Testis (tissue), 2 donors: ENCODE measurements at regions not wholly inside any gene's neighbourhood (a gene's known extent, or its start where the extent isn't known, plus 50 kb on each side); places are given as distances from the start of the nearest gene placed in this dataset.

Experiments used
- DNase-seq: peaks from one replicate; pipeline ENCODE4 v3.0.0-alpha.2; 2019
- H3K27ac ChIP-seq, 2 donors: fragments of 200-600 bp; sonication (generic); one replicate each; pipeline ENCODE4 v1.5.1; 2019
- H3K27me3 ChIP-seq: fragments of 200-600 bp; sonication (generic); one replicate; pipeline ENCODE4 v1.5.1; 2019
- H3K36me3 ChIP-seq: fragments of 200-600 bp; sonication (generic); one replicate; pipeline ENCODE4 v1.5.1; 2017; ENCODE audit warnings: low read depth; ENCODE audit errors: missing control alignments
- H3K4me1 ChIP-seq: fragments of 200-600 bp; sonication (generic); one replicate; pipeline ENCODE4 v1.5.1; 2019
- H3K4me3 ChIP-seq, 2 donors: fragments of 200-600 bp; sonication (generic); one replicate each; pipeline ENCODE4 v1.5.1; 2017 to 2019
- H3K9me3 ChIP-seq: fragments of 200-600 bp; sonication (generic); one replicate; pipeline ENCODE4 v1.5.1; 2017
- POLR2A ChIP-seq: fragments of 450-650 bp; IDR thresholded peaks from one replicate; pipeline ENCODE4 v1.6.1; 2017; ENCODE audit warnings: antibody characterized with exemption, mild to moderate bottlenecking, moderate library complexity
- WGBS, 2 donors: methylation state at CpG; one replicate each; pipeline ENCODE4 v1.1.5; 2018; 5-methylcytosine and 5-hydroxymethylcytosine counted together
- intact Hi-C: fragments of 100-400 bp; cut with DNase I; formaldehyde crosslinking; loops from one replicate; pipeline ENCODE4 v1.15.1; 2023; ENCODE audit warnings: low total_unique reads
- TF ChIP-seq, protein P1 (sequence below), 3 experiments: fragments of 450-650 bp in 2 of 3; fragments of 200-600 bp in 1 of 3; sonication (generic) in 1 of 3; IDR thresholded peaks; one replicate each; pipeline ENCODE4 v1.5.1; 2016 to 2019; ENCODE audit warnings: antibody characterized with exemption in 3 of 3, mild to moderate bottlenecking in 2 of 3, moderate library complexity in 1 of 3

DNA sequence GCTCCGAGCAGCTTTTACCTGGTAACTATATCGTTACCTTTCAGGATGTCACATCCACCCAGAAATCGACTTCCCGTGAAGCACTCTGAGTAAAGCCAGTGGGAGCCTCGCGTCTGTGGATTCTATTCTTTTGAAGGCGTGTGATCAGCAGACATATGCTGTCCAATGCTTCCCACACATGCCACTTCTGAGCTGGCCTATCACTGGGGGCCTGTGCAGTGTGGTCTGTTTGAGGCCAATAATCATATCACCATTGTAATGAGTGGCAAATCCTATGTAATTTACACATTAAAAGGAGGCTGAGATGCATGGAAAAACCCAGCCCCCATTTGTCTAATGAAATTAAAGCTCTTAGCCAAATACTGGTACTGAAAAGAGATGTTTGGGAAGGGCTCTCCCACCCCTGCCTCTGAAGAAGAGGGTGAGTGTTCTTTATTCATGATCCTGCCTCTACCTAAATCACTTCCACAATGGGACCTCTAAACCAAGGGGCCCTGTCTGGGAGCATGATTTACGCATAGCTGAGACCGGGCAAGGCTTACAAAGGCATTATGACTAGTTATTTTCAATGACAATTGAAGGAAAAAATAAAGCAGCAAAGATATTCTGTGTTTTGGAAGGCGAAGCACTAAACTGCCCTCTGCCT is 686.8 kb downstream of the ZEB2 start:
- no peak for TF ChIP-seq POLR2A
- TF ChIP-seq, protein P1, sequence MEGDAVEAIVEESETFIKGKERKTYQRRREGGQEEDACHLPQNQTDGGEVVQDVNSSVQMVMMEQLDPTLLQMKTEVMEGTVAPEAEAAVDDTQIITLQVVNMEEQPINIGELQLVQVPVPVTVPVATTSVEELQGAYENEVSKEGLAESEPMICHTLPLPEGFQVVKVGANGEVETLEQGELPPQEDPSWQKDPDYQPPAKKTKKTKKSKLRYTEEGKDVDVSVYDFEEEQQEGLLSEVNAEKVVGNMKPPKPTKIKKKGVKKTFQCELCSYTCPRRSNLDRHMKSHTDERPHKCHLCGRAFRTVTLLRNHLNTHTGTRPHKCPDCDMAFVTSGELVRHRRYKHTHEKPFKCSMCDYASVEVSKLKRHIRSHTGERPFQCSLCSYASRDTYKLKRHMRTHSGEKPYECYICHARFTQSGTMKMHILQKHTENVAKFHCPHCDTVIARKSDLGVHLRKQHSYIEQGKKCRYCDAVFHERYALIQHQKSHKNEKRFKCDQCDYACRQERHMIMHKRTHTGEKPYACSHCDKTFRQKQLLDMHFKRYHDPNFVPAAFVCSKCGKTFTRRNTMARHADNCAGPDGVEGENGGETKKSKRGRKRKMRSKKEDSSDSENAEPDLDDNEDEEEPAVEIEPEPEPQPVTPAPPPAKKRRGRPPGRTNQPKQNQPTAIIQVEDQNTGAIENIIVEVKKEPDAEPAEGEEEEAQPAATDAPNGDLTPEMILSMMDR (IDR thresholded peaks at IDR 0.05): no peak
- intact Hi-C loops: no loop called here
- Histone ChIP-seq H3K36me3 (no peaks in the 10 kb centered on the region), H3K4me1 (no peaks in the 10 kb centered on the region), H3K27me3 (no peaks in the 10 kb centered on the region), H3K4me3 (no peak overlapping the region), H3K27ac (no peak overlapping the region), H3K9me3 (no peaks in the 10 kb centered on the region)
- WGBS, 2 donors: 89 to 90% methylated on average over 10 of the region's 10 CpGs
- DNase-seq: no peak

DNA sequence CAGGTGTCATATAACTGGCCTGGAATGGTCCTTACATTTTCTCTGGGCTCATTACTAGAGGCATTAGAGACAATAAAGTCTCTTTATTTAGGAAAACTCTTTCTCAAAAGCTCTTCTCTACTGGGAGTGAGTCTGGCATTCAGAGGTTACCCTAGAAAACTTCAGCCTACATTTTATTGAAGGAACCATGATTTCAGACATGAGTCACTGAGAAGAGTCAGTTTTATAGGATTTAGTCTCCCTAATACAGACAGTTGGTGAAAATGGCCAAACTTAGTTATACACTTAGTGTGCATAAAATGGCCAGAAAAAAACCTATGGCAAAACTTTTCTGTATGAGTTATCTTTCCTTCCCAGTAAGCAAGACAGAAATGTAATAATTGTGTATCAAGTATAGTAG is 689.4 kb downstream of the ZEB2 start:
- intact Hi-C loops: no loop called here
- Histone ChIP-seq H3K9me3 (no peaks in the 10 kb centered on the region), H3K27ac (no peak overlapping the region), H3K36me3 (no peaks in the 10 kb centered on the region), H3K27me3 (no peaks in the 10 kb centered on the region), H3K4me3 (no peak overlapping the region), H3K4me1 (no peaks in the 10 kb centered on the region)
- TF ChIP-seq, protein P1 (IDR thresholded peaks at IDR 0.05): no peak
- TF ChIP-seq POLR2A: no peak
- DNase-seq: no peak

DNA sequence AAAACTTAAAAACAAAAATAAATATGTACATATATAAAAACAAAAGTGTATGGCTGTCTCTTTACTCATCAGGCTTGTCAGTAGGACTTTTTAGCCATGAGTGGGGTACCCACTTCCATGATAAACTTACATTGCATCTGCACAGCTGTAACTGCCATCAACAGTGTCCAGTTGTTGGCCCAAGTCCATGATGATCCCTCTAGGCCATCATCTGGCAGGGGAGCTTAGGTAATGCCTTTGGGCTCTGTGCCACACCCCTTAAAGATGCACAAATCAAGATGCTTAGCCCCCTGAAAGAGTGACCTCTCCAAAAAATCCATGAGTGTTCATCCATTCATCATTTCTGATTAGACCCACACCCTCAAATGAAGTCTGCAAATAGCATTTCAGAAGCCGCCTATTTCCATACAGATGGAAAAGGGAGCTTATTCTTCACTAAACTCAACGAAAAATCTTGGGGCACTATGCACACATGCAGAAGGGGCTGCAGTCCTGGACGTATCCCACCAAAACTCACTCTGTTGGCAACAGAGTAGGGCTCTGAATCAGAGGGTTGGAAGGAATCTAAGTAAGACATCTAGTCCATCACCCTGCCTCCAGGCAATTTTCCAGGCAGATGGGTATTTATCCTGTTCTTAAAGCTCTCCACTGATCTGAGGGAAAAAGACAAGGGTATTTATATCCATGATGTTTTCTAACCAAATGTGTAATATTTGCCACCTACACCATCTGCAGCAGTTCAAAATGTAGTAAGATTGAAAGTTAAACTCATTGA is 691.0 kb downstream of the ZEB2 start:
- no peaks in the 10 kb centered on the region for H3K36me3 ChIP-seq
- intact Hi-C loops: no loop called here
- H3K4me3 ChIP-seq: no peak overlapping the region
- H3K27me3 ChIP-seq: no peaks in the 10 kb centered on the region
- no peak overlapping the region for H3K27ac ChIP-seq
- H3K4me1 ChIP-seq: no peaks in the 10 kb centered on the region
- no peak for DNase-seq
- TF ChIP-seq, protein P1 (IDR thresholded peaks at IDR 0.05): no peak
- 85 to 94% methylated on average over 3 of the region's 3 CpGs for WGBS, 2 donors
- H3K9me3 ChIP-seq: no peaks in the 10 kb centered on the region

DNA sequence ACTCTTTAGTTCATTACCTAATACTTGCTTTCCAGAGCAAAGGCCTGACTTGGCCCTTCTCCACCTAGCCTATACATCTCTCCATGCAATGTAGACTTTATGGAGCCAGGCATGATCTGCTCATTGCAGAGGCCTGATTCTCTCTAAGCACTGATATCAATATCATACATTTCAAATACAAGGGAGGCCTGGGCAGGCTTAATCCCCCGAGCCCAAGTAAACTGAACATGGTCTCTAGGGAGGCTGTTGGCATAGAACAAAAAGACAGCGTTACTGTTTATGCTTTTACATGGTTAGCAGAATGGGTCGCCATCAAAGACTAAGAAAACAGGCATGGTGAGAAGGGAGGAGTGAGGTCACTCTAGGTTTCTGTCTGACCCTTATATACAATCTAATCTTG is 695.1 kb downstream of the ZEB2 start:
- TF ChIP-seq POLR2A: no peak
- TF ChIP-seq, protein P1 (IDR thresholded peaks at IDR 0.05): no peak
- no peaks in the 10 kb centered on the region for H3K9me3 ChIP-seq
- intact Hi-C loops: no loop called here
- DNase-seq: no peak
- H3K27me3 ChIP-seq: no peaks in the 10 kb centered on the region
- no peaks in the 10 kb centered on the region for H3K4me1 ChIP-seq
- no peak overlapping the region for H3K27ac ChIP-seq
- no peak overlapping the region for H3K4me3 ChIP-seq
- no peaks in the 10 kb centered on the region for H3K36me3 ChIP-seq
- WGBS, 2 donors: 63 to 75% methylated on average over 3 of the region's 3 CpGs

DNA sequence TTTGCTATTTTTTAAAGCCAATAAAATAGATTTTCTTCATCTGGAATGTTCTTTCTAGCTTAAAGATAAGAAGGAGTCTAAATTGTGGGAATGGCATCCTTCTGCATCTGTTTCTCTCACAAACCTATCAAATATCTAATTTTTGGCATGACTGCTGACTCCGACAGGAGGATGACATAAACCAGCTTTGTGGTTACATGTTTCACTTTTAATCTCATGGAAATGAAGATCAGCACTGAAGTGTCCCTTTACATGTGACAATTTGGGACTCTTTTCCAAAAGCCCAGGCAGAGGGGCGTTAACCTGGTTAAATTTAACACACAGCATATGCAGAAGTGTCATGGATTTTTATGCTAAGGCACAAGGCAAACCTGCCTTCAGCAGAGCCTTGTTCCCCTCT is 694.7 kb downstream of the ARHGAP15 start:
- intact Hi-C loops: no loop called here
- TF ChIP-seq POLR2A: no peak
- TF ChIP-seq, protein P1 (IDR thresholded peaks at IDR 0.05): no peak
- no peak for DNase-seq

More for the DNA sequence above, 694.7 kb downstream of the ARHGAP15 start:
- H3K4me3 ChIP-seq: no peak overlapping the region
- no peaks in the 10 kb centered on the region for H3K4me1 ChIP-seq
- no peaks in the 10 kb centered on the region for H3K9me3 ChIP-seq
- 59 to 60% methylated on average over 2 of the region's 2 CpGs for WGBS, 2 donors
- H3K27ac ChIP-seq: no peak overlapping the region
- H3K36me3 ChIP-seq: no peaks in the 10 kb centered on the region
- no peaks in the 10 kb centered on the region for H3K27me3 ChIP-seq
